ENCODE measurements at regions not wholly inside any gene's neighbourhood (a gene's known extent, or its start where the extent isn't known, plus 50 kb on each side); places are given as distances from the start of the nearest gene placed in this dataset.
"Not testable (repeated sequence)": the region's sequence is repeated elsewhere in the genome, so short reads cannot be mapped to it uniquely, and the experiment has no call there.

- no peak for DNase-seq
Measured at GRCh38 chr3:18987862-18988447, 160.4 kb upstream of the KCNH8 start.

GRCh38 chr3:18987070-18987469 lies 161.2 kb upstream of the KCNH8 start:
- DNase-seq = no peak

GRCh38 chr3:18982920-18983319 lies 165.4 kb upstream of the KCNH8 start:
- DNase-seq = no peak

GRCh38 chr3:18976102-18976501 lies 172.2 kb upstream of the KCNH8 start:
- not testable (repeated sequence) for DNase-seq

GRCh38 chr3:18968120-18968519 lies 180.2 kb upstream of the KCNH8 start:
- DNase-seq = no peak

GRCh38 chr3:18965781-18966180 lies 182.5 kb upstream of the KCNH8 start:
- DNase-seq = no peak

- no peak for DNase-seq
Measured at GRCh38 chr3:18964640-18965039, 183.7 kb upstream of the KCNH8 start.

GRCh38 chr3:18951333-18951732 lies 197.0 kb upstream of the KCNH8 start:
- no peak for DNase-seq

- DNase-seq = peak; percentile 11
Measured at GRCh38 chr3:18946524-18946923, 201.8 kb upstream of the KCNH8 start.

GRCh38 chr3:18937574-18937973 lies 210.7 kb upstream of the KCNH8 start:
- no peak for DNase-seq

- DNase-seq = no peak
Measured at GRCh38 chr3:18919158-18919557, 229.2 kb upstream of the KCNH8 start.

GRCh38 chr3:18917923-18918322 lies 230.4 kb upstream of the KCNH8 start:
- DNase-seq = no peak

GRCh38 chr3:18902081-18902793 lies 246.1 kb upstream of the KCNH8 start:
- no peak for DNase-seq

GRCh38 chr3:18901571-18901970 lies 246.7 kb upstream of the KCNH8 start:
- no peak for DNase-seq

GRCh38 chr3:18900994-18901393 lies 247.3 kb upstream of the KCNH8 start:
- DNase-seq = no peak

- no peak for DNase-seq
Measured at GRCh38 chr3:18898911-18899310, 249.4 kb upstream of the KCNH8 start.

GRCh38 chr3:18892756-18893155 lies 255.6 kb upstream of the KCNH8 start:
- DNase-seq = no peak

- no peak for DNase-seq
Measured at GRCh38 chr3:18892047-18892446, 256.3 kb upstream of the KCNH8 start.

- no peak for DNase-seq
Measured at GRCh38 chr3:18891641-18892040, 256.7 kb upstream of the KCNH8 start.

- no peak for DNase-seq
Measured at GRCh38 chr3:18890449-18890848, 257.9 kb upstream of the KCNH8 start.

GRCh38 chr3:18888819-18889218 lies 259.5 kb upstream of the KCNH8 start:
- DNase-seq = no peak

GRCh38 chr3:18888370-18888769 lies 259.9 kb upstream of the KCNH8 start:
- DNase-seq = no peak

- DNase-seq = no peak
Measured at GRCh38 chr3:18886331-18886730, 262.0 kb upstream of the KCNH8 start.

GRCh38 chr3:18885612-18886011 lies 262.7 kb upstream of the KCNH8 start:
- DNase-seq = no peak

- DNase-seq = no peak
Measured at GRCh38 chr3:18883571-18883970, 264.7 kb upstream of the KCNH8 start.
